Peyer's patch (tissue), 2 donors: ENCODE measurements at regions not wholly inside any gene's neighbourhood (a gene's known extent, or its start where the extent isn't known, plus 50 kb on each side); places are given as distances from the start of the nearest gene placed in this dataset.

Source experiments
- small RNA-seq, 2 donors: library from RNA; depleted of rRNA; stranded (forward); fragments of <200 nt; gene quantifications; one replicate each; pipeline ENCODE3, GENCODE V24; 2016

Small RNA genes lying in the stretch of these regions (small RNA-seq; reads per million reads assigned to genes)
- 0 reads per million in 2 donors for gene AC103810.3
- 0 reads per million in 2 donors for gene BPTFP1
- gene MINOS1P2, result 0 reads per million in 2 donors
- gene MIR6080, result 0 reads per million in 2 donors
